ENCODE measurements at regions not wholly inside any gene's neighbourhood (a gene's known extent, or its start where the extent isn't known, plus 50 kb on each side); places are given as distances from the start of the nearest gene placed in this dataset.

GRCh38 chr12:91805031-91805430 is 340.6 kb downstream of the BTG1 start:
- TF ChIP-seq POLR2AphosphoS5 (IDR thresholded peaks at IDR 0.05; ENCODE audit: low read depth, low read length) (no peak), REST (IDR thresholded peaks at IDR 0.05; ENCODE audit: insufficient read depth in 1 of 2, low read depth in 2 of 2, low read length in 1 of 2) (no peak)
